ENCODE measurements at regions not wholly inside any gene's neighbourhood (a gene's known extent, or its start where the extent isn't known, plus 50 kb on each side); places are given as distances from the start of the nearest gene placed in this dataset.
"Not testable (repeated sequence)": the region's sequence is repeated elsewhere in the genome, so short reads cannot be mapped to it uniquely, and the experiment has no call there.

DNA sequence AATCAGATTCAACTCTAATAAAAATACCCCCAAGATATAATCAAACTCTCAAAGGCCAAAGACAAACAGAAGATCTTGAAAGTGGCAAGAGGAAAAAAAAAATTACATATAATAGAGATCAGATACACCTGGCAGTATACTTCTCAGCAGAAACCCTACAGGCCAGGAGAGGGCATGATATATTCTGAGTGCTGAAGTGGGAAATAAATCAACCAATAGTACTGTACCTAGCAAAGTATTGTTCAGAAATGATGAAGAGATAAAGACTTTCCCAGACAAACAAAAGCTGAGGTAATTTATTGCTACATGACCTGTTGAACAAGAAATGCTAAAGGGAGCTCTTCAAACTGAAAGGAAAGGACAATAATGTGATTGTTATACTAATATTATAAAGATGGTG lies 291.9 kb downstream of the SH2D4B start:
- DNase-seq (ENCODE audit: low read depth) = peak; percentile 90
- TF ChIP-seq, protein P1, sequence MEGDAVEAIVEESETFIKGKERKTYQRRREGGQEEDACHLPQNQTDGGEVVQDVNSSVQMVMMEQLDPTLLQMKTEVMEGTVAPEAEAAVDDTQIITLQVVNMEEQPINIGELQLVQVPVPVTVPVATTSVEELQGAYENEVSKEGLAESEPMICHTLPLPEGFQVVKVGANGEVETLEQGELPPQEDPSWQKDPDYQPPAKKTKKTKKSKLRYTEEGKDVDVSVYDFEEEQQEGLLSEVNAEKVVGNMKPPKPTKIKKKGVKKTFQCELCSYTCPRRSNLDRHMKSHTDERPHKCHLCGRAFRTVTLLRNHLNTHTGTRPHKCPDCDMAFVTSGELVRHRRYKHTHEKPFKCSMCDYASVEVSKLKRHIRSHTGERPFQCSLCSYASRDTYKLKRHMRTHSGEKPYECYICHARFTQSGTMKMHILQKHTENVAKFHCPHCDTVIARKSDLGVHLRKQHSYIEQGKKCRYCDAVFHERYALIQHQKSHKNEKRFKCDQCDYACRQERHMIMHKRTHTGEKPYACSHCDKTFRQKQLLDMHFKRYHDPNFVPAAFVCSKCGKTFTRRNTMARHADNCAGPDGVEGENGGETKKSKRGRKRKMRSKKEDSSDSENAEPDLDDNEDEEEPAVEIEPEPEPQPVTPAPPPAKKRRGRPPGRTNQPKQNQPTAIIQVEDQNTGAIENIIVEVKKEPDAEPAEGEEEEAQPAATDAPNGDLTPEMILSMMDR (IDR thresholded peaks at IDR 0.05; ENCODE audit: control insufficient read depth, extremely low read depth, insufficient read depth) = peak; percentile 33

DNA sequence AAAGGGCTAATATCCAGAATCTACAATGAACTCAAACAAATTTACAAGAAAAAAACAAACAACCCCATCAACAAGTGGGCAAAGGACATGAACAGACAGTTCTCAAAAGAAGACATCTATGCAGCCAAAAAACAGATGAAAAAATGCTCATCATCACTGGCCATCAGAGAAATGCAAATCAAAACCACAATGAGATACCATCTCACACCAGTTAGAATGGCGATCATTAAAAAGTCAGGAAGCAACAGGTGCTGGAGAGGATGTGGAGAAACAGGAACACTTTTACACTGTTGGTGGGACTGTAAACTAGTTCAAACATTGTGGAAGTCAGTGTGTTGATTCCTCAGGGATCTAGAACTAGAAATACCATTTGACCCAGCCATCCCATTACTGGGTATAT lies 295.0 kb downstream of the SH2D4B start:
- H3K4me3 ChIP-seq (ENCODE audit: low read depth, low read length); DNase-seq (ENCODE audit: low read depth): not testable (repeated sequence)

More for the DNA sequence above, 291.9 kb downstream of the SH2D4B start:
- no peak overlapping the region for H3K4me3 ChIP-seq (ENCODE audit: low read depth, low read length)

DNA sequence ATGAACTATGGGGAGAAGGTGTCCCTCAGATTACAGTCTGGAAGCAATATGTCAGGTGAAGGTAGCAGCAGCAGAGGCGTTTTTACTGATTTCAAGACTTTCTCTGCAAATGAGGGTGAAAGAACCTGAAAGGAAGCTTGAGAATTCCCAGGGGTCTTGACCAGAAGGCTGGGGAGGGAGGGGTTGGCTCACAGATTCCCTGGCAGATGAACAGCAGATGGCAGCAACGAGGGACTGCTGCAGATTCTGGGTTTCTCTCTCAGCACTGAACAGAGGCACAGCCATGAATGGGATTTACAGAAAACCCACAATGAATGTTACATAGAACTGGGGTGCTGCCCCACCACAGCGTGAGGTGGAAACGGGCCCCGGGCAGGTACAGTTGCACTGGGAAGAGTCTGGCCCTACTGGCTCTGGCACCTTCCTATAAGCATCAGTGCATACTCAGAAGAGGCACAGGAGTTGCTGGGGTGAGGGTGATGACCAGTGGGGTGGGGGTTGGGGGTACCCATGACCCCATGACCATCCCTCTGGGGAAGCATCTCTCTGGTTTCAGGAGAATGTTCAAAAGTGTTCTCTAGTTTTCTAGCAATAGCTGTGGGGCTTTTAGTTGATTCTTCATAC lies 317.8 kb downstream of the SH2D4B start:
- TF ChIP-seq, protein P1 (IDR thresholded peaks at IDR 0.05; ENCODE audit: control insufficient read depth, extremely low read depth, insufficient read depth) = peak; percentile 63
- no peak overlapping the region for H3K4me3 ChIP-seq (ENCODE audit: low read depth, low read length)
- no peak for DNase-seq (ENCODE audit: low read depth)

DNA sequence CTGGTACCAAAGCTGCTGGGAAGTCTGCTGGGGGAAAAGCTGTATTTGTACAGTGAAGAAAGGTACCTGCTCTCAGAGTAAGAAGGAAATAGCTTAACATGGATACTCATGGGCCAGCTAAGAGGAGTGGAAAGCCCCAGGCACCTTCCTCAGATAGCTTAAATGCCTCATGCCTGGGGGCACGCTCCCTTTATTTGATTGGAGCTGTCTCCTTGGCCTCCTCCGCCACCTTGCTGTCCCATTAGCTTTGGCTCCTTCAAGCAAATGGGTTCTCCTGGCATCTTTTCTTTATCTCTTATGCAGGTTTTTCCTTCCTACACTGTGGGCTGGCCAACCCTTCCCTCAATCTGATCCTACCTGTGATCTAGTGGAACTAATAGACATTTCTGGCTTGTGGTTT lies 318.5 kb downstream of the SH2D4B start:
- no peak overlapping the region for H3K4me3 ChIP-seq (ENCODE audit: low read depth, low read length)
- TF ChIP-seq, protein P1 (IDR thresholded peaks at IDR 0.05; ENCODE audit: control insufficient read depth, extremely low read depth, insufficient read depth) = no peak
- DNase-seq (ENCODE audit: low read depth) = no peak

DNA sequence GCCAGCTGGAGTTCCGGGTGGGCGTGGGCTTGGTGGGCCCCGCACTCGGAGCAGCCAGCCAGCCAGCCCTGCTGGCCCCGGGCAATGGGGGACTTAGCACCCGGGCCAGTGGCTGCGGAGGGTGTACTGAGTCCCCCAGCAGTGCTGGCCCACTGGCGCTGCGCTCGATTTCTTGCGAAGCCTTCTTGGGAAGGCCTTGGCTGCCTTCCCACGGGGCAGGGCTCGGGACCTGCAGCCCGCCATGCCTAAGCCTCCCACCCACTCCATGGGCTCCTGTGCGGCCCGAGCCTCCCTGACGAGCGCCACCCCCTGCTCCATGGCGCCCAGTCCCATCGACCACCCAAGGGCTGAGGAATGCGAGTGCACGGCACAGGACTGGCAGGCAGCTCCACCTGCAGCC lies 321.6 kb downstream of the SH2D4B start:
- not testable (repeated sequence) for H3K4me3 ChIP-seq (ENCODE audit: low read depth, low read length); DNase-seq (ENCODE audit: low read depth)

DNA sequence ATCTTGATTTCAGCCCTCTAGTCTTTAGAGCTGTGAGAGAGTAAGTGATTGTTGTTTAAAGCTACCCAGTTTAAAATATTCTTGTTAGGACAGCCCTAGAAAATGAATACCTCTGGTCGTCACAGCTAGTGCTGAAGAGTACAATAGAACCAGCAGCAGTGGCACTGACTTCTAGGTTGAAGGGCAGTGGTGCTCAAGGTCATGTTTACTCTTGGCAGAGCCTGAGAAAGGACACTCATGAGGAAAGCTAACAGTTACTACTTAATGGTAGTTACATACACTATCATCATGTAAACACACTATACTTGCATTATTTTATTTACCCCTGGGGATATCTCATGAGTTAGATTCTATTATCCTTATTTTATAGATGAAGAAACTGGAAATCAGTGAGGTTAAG lies 323.0 kb downstream of the SH2D4B start:
- no peak overlapping the region for H3K4me3 ChIP-seq (ENCODE audit: low read depth, low read length)
- DNase-seq (ENCODE audit: low read depth) = no peak
- TF ChIP-seq, protein P1 (IDR thresholded peaks at IDR 0.05; ENCODE audit: control insufficient read depth, extremely low read depth, insufficient read depth) = no peak

DNA sequence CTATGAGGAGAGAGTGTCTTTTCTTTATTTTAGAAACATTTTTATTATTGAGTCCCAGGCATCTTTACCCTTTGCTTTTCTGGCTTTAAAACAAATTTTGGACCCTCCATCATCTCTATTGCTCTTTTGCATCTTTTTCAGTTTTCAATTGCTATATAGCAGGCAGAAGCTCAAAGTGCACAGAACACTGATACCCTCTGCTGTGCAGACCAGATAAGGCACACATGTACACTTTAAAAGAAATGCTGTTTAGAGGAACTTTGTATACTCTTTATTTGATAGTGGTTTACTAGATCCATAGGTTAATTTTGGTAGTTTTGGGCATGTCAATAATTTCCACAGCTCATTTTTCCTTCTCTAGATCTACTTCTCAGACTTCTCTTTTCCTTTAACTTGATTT lies 324.2 kb downstream of the SH2D4B start:
- no peak overlapping the region for H3K4me3 ChIP-seq (ENCODE audit: low read depth, low read length)
- DNase-seq (ENCODE audit: low read depth) = no peak
- TF ChIP-seq, protein P1 (IDR thresholded peaks at IDR 0.05; ENCODE audit: control insufficient read depth, extremely low read depth, insufficient read depth) = peak; percentile 66

DNA sequence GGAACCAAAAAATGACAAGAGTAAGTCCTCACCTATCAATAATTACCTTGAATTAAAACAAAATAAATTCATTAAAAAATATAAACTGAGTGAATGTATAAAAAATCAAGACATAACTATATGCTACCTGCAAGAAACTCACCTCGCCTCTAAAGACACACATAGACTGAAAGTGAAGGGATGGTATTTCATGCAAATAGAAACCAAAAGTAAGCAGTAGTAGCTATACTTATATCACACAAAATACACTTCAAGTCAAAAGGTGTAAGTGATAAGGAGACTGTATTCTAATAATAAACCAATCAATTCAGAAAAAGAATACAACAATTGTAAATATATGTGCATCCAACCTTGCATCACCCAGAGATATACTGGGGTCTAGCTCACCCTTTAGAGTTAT lies 332.6 kb downstream of the SH2D4B start:
- TF ChIP-seq, protein P1 (IDR thresholded peaks at IDR 0.05; ENCODE audit: control insufficient read depth, extremely low read depth, insufficient read depth) = no peak
- DNase-seq (ENCODE audit: low read depth) = no peak

More for the DNA sequence above, 332.6 kb downstream of the SH2D4B start:
- H3K4me3 ChIP-seq (ENCODE audit: low read depth, low read length) = no peak overlapping the region

Data from LNCaP clone FGC (cell line).